ENCODE measurements at regions not wholly inside any gene's neighbourhood (a gene's known extent, or its start where the extent isn't known, plus 50 kb on each side); places are given as distances from the start of the nearest gene placed in this dataset.

- TF ChIP-seq CTCF (IDR thresholded peaks at IDR 0.05; ENCODE audit: borderline replicate concordance, extremely low read depth, low read length, poor library complexity, severe bottlenecking) (no peak), EZH2 (IDR thresholded peaks at IDR 0.05; ENCODE audit: borderline replicate concordance, low read depth, low read length, severe bottlenecking) (no peak)
These were observed 510.5 kb upstream of the TNC start for GRCh38 chr9:115628426-115628825.

GRCh38 chr9:115629879-115630840 is 512.2 kb upstream of the TNC start:
- no peak overlapping the region for H2AFZ ChIP-seq (ENCODE audit: low read depth, low read length)
- no peaks in the 10 kb centered on the region for H4K20me1 ChIP-seq (ENCODE audit: insufficient read depth, low read length)
- ATAC-seq (ENCODE audit: insufficient read depth, low read depth) (no peak), DNase-seq (no peak)
- no peaks in the 10 kb centered on the region for H3K79me2 ChIP-seq (ENCODE audit: insufficient read depth, low read length)
- no peak overlapping the region for H3K4me2 ChIP-seq (ENCODE audit: insufficient read depth, low read length)
- H3K27me3 ChIP-seq (ENCODE audit: insufficient read depth, low read length, poor library complexity): no peaks in the 10 kb centered on the region
- H3K4me1 ChIP-seq (ENCODE audit: insufficient read depth, low read length): no peaks in the 10 kb centered on the region
- H3K27ac ChIP-seq (ENCODE audit: low read length): no peak overlapping the region
- H3K4me3 ChIP-seq (ENCODE audit: low read depth in 1 of 2, low read length in 2 of 2): no peak overlapping the region
- no peak overlapping the region for H3K9ac ChIP-seq (ENCODE audit: low read depth, low read length)
- TF ChIP-seq EZH2 (IDR thresholded peaks at IDR 0.05; ENCODE audit: borderline replicate concordance, low read depth, low read length, severe bottlenecking) (no peak), CTCF (IDR thresholded peaks at IDR 0.05; ENCODE audit: borderline replicate concordance, extremely low read depth, low read length, poor library complexity, severe bottlenecking) (no peak)
- no peaks in the 10 kb centered on the region for H3K36me3 ChIP-seq (ENCODE audit: insufficient read depth, low read length)
- H3K9me3 ChIP-seq (ENCODE audit: insufficient read depth, low read length, severe bottlenecking): no peaks in the 10 kb centered on the region

More at GRCh38 chr9:115628426-115628825, 510.5 kb upstream of the TNC start:
- Histone ChIP-seq H3K27ac (ENCODE audit: low read length) (no peak overlapping the region), H3K36me3 (ENCODE audit: insufficient read depth, low read length) (no peaks in the 10 kb centered on the region), H2AFZ (ENCODE audit: low read depth, low read length) (no peak overlapping the region), H3K27me3 (ENCODE audit: insufficient read depth, low read length, poor library complexity) (no peaks in the 10 kb centered on the region), H3K4me1 (ENCODE audit: insufficient read depth, low read length) (no peaks in the 10 kb centered on the region), H3K9me3 (ENCODE audit: insufficient read depth, low read length, severe bottlenecking) (no peaks in the 10 kb centered on the region), H3K79me2 (ENCODE audit: insufficient read depth, low read length) (no peaks in the 10 kb centered on the region), H3K9ac (ENCODE audit: low read depth, low read length) (no peak overlapping the region), H3K4me2 (ENCODE audit: insufficient read depth, low read length) (no peak overlapping the region), H4K20me1 (ENCODE audit: insufficient read depth, low read length) (no peaks in the 10 kb centered on the region), H3K4me3 (ENCODE audit: low read depth in 1 of 2, low read length in 2 of 2) (no peak overlapping the region)
- ATAC-seq (ENCODE audit: insufficient read depth, low read depth): no peak
- DNase-seq: no peak

- H2AFZ ChIP-seq (ENCODE audit: low read depth, low read length): no peak overlapping the region
- H3K27ac ChIP-seq (ENCODE audit: low read length): no peak overlapping the region
- H4K20me1 ChIP-seq (ENCODE audit: insufficient read depth, low read length): no peaks in the 10 kb centered on the region
- H3K9me3 ChIP-seq (ENCODE audit: insufficient read depth, low read length, severe bottlenecking): no peaks in the 10 kb centered on the region
- DNase-seq (no peak), ATAC-seq (ENCODE audit: insufficient read depth, low read depth) (no peak)
- H3K79me2 ChIP-seq (ENCODE audit: insufficient read depth, low read length): no peaks in the 10 kb centered on the region
- H3K4me2 ChIP-seq (ENCODE audit: insufficient read depth, low read length): no peak overlapping the region
- H3K9ac ChIP-seq (ENCODE audit: low read depth, low read length): no peak overlapping the region
- no peaks in the 10 kb centered on the region for H3K27me3 ChIP-seq (ENCODE audit: insufficient read depth, low read length, poor library complexity)
- H3K36me3 ChIP-seq (ENCODE audit: insufficient read depth, low read length): no peaks in the 10 kb centered on the region
- H3K4me1 ChIP-seq (ENCODE audit: insufficient read depth, low read length): no peaks in the 10 kb centered on the region
- H3K4me3 ChIP-seq (ENCODE audit: low read depth in 1 of 2, low read length in 2 of 2): no peak overlapping the region
- TF ChIP-seq CTCF (IDR thresholded peaks at IDR 0.05; ENCODE audit: borderline replicate concordance, extremely low read depth, low read length, poor library complexity, severe bottlenecking): no peak
- TF ChIP-seq EZH2 (IDR thresholded peaks at IDR 0.05; ENCODE audit: borderline replicate concordance, low read depth, low read length, severe bottlenecking): no peak
These were observed 514.4 kb upstream of the TNC start for GRCh38 chr9:115632391-115632790.

Measured in DND-41 (cell line).